ENCODE measurements at regions not wholly inside any gene's neighbourhood (a gene's known extent, or its start where the extent isn't known, plus 50 kb on each side); places are given as distances from the start of the nearest gene placed in this dataset.
A peak's percentile ranks its signal among the peaks of the same experiment; 100 is the strongest.

- no peaks in the 10 kb centered on the region for H3K36me3 Mint-ChIP-seq (ENCODE audit: low read depth)
- no peaks in the 10 kb centered on the region for H3K9me3 Mint-ChIP-seq
- H3K4me1 Mint-ChIP-seq, result peaks cover 27% of the 10 kb centered on the region
- H3K4me3 Mint-ChIP-seq, result no peak overlapping the region
- H3K27ac Mint-ChIP-seq, result no peak overlapping the region
- TF ChIP-seq CTCF (IDR thresholded peaks at IDR 0.05; ENCODE audit: unreplicated experiment in 3 of 3), result no peak
- H3K27me3 Mint-ChIP-seq (ENCODE audit: low read depth), result no peaks in the 10 kb centered on the region
These were observed 142.6 kb upstream of the FST start for GRCh38 chr5:53337827-53338226.

GRCh38 chr5:53338971-53339370 is 141.5 kb upstream of the FST start:
- no peak overlapping the region for H3K4me3 Mint-ChIP-seq
- no peaks in the 10 kb centered on the region for H3K36me3 Mint-ChIP-seq (ENCODE audit: low read depth)
- no peaks in the 10 kb centered on the region for H3K27me3 Mint-ChIP-seq (ENCODE audit: low read depth)
- H3K4me1 Mint-ChIP-seq, result peaks cover 32% of the 10 kb centered on the region
- H3K9me3 Mint-ChIP-seq, result peaks cover 7% of the 10 kb centered on the region
- H3K27ac Mint-ChIP-seq, result peak overlapping the region in 1 of 3 experiments; percentile 27
- no peak for TF ChIP-seq CTCF (IDR thresholded peaks at IDR 0.05; ENCODE audit: unreplicated experiment in 3 of 3)

GRCh38 chr5:53339962-53340540 is 140.4 kb upstream of the FST start:
- no peak overlapping the region for H3K4me3 Mint-ChIP-seq
- no peak for TF ChIP-seq CTCF (IDR thresholded peaks at IDR 0.05; ENCODE audit: unreplicated experiment in 3 of 3)
- H3K27me3 Mint-ChIP-seq (ENCODE audit: low read depth), result no peaks in the 10 kb centered on the region
- H3K9me3 Mint-ChIP-seq, result peaks cover 14% of the 10 kb centered on the region
- peak overlapping the region; percentile 64 to 89 (median 68) for H3K27ac Mint-ChIP-seq
- no peaks in the 10 kb centered on the region for H3K36me3 Mint-ChIP-seq (ENCODE audit: low read depth)
- H3K4me1 Mint-ChIP-seq, result peaks cover 32% of the 10 kb centered on the region

GRCh38 chr5:53340956-53341750 is 139.3 kb upstream of the FST start:
- peak overlapping the region in 1 of 3 experiments; percentile 68 for H3K27ac Mint-ChIP-seq
- H3K4me3 Mint-ChIP-seq, result no peak overlapping the region
- no peaks in the 10 kb centered on the region for H3K27me3 Mint-ChIP-seq (ENCODE audit: low read depth)
- H3K4me1 Mint-ChIP-seq, result peaks cover 32% of the 10 kb centered on the region
- TF ChIP-seq CTCF (IDR thresholded peaks at IDR 0.05; ENCODE audit: unreplicated experiment in 3 of 3), result no peak
- H3K36me3 Mint-ChIP-seq (ENCODE audit: low read depth), result no peaks in the 10 kb centered on the region
- peaks cover 14% of the 10 kb centered on the region for H3K9me3 Mint-ChIP-seq

- no peaks in the 10 kb centered on the region for H3K36me3 Mint-ChIP-seq (ENCODE audit: low read depth)
- H3K27ac Mint-ChIP-seq, result no peak overlapping the region
- H3K4me3 Mint-ChIP-seq, result no peak overlapping the region
- H3K27me3 Mint-ChIP-seq (ENCODE audit: low read depth), result no peaks in the 10 kb centered on the region
- peaks cover 14% of the 10 kb centered on the region for H3K9me3 Mint-ChIP-seq
- peaks cover 32% of the 10 kb centered on the region for H3K4me1 Mint-ChIP-seq
- TF ChIP-seq CTCF (IDR thresholded peaks at IDR 0.05; ENCODE audit: unreplicated experiment in 3 of 3), result no peak
These were observed 138.2 kb upstream of the FST start for GRCh38 chr5:53342236-53342635.

Data from nephron (organoid).